Peyer's patch (tissue), 4 donors: ENCODE measurements at regions not wholly inside any gene's neighbourhood (a gene's known extent, or its start where the extent isn't known, plus 50 kb on each side); places are given as distances from the start of the nearest gene placed in this dataset.

ENCODE experiments used
- POLR2A ChIP-seq, 2 donors: fragments of 450-650 bp; IDR thresholded peaks; one replicate each; pipeline ENCODE4 v1.5.1; 2017; ENCODE audit warnings: antibody characterized with exemption in 2 of 2, mild to moderate bottlenecking in 2 of 2, moderate library complexity in 2 of 2
- TF ChIP-seq, protein P1 (sequence below), 6 experiments: fragments of 450-650 bp in 4 of 6; fragments of 200-600 bp in 2 of 6; sonication (generic) in 1 of 6; IDR thresholded peaks; one replicate each; pipeline ENCODE4 v1.5.1; 2017 to 2019; ENCODE audit warnings: antibody characterized with exemption in 6 of 6, mild to moderate bottlenecking in 3 of 6, moderate library complexity in 1 of 6

GRCh38 chr1:177490036-177490639 is 319.4 kb downstream of the BRINP2 start:
- TF ChIP-seq, protein P1, sequence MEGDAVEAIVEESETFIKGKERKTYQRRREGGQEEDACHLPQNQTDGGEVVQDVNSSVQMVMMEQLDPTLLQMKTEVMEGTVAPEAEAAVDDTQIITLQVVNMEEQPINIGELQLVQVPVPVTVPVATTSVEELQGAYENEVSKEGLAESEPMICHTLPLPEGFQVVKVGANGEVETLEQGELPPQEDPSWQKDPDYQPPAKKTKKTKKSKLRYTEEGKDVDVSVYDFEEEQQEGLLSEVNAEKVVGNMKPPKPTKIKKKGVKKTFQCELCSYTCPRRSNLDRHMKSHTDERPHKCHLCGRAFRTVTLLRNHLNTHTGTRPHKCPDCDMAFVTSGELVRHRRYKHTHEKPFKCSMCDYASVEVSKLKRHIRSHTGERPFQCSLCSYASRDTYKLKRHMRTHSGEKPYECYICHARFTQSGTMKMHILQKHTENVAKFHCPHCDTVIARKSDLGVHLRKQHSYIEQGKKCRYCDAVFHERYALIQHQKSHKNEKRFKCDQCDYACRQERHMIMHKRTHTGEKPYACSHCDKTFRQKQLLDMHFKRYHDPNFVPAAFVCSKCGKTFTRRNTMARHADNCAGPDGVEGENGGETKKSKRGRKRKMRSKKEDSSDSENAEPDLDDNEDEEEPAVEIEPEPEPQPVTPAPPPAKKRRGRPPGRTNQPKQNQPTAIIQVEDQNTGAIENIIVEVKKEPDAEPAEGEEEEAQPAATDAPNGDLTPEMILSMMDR (IDR thresholded peaks at IDR 0.05): no peak
- TF ChIP-seq POLR2A (IDR thresholded peaks at IDR 0.05): no peak
